ENCODE measurements at regions not wholly inside any gene's neighbourhood (a gene's known extent, or its start where the extent isn't known, plus 50 kb on each side); places are given as distances from the start of the nearest gene placed in this dataset.

DNA sequence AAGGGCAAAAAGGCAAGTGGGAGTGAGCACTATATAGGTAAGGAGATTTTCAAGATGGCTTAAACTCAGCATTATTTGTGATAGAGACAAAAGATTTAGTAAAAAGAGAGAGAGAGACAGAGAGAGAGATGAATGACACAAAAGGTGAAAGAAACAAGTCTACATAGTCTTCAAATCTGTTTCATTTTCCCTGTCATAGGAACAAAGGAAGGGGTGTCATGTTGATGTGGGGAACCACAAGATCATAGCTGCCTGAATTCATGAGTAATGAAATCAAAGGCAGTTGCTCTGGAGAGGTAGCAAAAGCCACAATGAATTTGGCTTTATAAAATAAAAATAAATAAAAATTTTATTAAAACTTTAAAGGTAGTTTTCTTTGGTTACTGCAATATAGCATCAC lies 67.2 kb upstream of the PHIP start:
- H2AFZ ChIP-seq (ENCODE audit: low read length) = no peak overlapping the region
- no peak overlapping the region for H3K4me3 ChIP-seq (ENCODE audit: low read depth, low read length, poor library complexity, severe bottlenecking)
- no peaks in the 10 kb centered on the region for H3K9me2 ChIP-seq (ENCODE audit: insufficient read depth, low read length)
- no peaks in the 10 kb centered on the region for H4K20me1 ChIP-seq (ENCODE audit: insufficient read depth, low read length)
- BruUV-seq (replicated peaks) = no TSS peak
- ChIA-PET POLR2A (interaction anchor here (0.9 kb wide), 1 partner anchor 19 kb away, joined by 4 read pairs; no protein-coding TSS in a partner anchor), CTCF (ENCODE audit: unreplicated experiment) (no interaction called here)
- no peak for DNase-seq (ENCODE audit: low spot score)
- no peaks in the 10 kb centered on the region for H3K9me3 ChIP-seq (ENCODE audit: low read length)
- no peaks in the 10 kb centered on the region for H3K4me1 ChIP-seq (ENCODE audit: insufficient read depth, low read length, poor library complexity, severe bottlenecking)
- no peaks in the 10 kb centered on the region for H3K36me3 ChIP-seq (ENCODE audit: insufficient read depth, low read length)
- no peaks in the 10 kb centered on the region for H3K79me2 ChIP-seq (ENCODE audit: insufficient read depth, low read depth, low read length)
- H3K4me2 ChIP-seq (ENCODE audit: low read length) = no peak overlapping the region
- intact Hi-C loops (cut with micrococcal nuclease; ENCODE audit: unreplicated experiment) = no loop called here
- TF ChIP-seq, protein P1, sequence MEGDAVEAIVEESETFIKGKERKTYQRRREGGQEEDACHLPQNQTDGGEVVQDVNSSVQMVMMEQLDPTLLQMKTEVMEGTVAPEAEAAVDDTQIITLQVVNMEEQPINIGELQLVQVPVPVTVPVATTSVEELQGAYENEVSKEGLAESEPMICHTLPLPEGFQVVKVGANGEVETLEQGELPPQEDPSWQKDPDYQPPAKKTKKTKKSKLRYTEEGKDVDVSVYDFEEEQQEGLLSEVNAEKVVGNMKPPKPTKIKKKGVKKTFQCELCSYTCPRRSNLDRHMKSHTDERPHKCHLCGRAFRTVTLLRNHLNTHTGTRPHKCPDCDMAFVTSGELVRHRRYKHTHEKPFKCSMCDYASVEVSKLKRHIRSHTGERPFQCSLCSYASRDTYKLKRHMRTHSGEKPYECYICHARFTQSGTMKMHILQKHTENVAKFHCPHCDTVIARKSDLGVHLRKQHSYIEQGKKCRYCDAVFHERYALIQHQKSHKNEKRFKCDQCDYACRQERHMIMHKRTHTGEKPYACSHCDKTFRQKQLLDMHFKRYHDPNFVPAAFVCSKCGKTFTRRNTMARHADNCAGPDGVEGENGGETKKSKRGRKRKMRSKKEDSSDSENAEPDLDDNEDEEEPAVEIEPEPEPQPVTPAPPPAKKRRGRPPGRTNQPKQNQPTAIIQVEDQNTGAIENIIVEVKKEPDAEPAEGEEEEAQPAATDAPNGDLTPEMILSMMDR (conservative IDR thresholded peaks at IDR 0.05; ENCODE audit: low read length) = no peak
- no peak for TF ChIP-seq EZH2phosphoT487 (IDR thresholded peaks at IDR 0.05; ENCODE audit: borderline replicate concordance, low read depth, low read length)
- no peak overlapping the region for H3K27ac ChIP-seq (ENCODE audit: low read depth, low read length, poor library complexity, severe bottlenecking)

DNA sequence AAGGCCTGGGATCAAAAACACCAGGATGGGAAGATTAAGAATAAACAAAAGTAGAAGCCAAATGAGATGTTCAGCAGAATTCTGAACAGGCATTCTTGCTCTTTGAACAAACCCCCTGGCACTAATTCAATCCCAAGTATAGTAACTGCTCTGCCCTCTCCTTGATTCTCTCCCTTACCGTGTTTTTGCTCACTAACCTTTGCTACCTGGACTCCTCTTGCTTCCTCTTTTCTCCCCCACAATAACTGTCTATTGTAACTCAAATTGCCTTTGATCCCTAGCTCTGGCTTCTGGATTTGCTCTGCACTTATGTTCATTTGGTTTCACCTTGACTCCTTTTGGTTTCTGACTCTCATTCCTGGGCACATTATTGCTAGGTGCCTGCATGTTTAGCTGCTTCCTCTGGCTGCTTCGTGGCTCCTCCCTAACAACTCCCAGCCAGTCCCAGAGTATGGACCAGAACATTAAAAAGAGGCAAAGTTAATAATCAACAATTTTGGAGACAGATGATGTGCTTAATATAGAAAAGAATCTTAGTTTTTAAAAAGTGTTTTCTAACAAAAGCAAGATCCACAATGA lies 65.4 kb upstream of the PHIP start:
- DNase-seq (ENCODE audit: low spot score) = no peak
- no peak overlapping the region for H3K4me3 ChIP-seq (ENCODE audit: low read depth, low read length, poor library complexity, severe bottlenecking)
- no peak overlapping the region for H3K4me2 ChIP-seq (ENCODE audit: low read length)
- TF ChIP-seq EZH2phosphoT487 (IDR thresholded peaks at IDR 0.05; ENCODE audit: borderline replicate concordance, low read depth, low read length) = no peak
- TF ChIP-seq, protein P1 (conservative IDR thresholded peaks at IDR 0.05; ENCODE audit: low read length) = no peak
- ChIA-PET CTCF (ENCODE audit: unreplicated experiment) (no interaction called here), POLR2A (interaction anchor here (1.0 to 1.4 kb wide), 2 partner anchors 14 to 40 kb away, joined by 3 read pairs; no protein-coding TSS in a partner anchor)
- H3K4me1 ChIP-seq (ENCODE audit: insufficient read depth, low read length, poor library complexity, severe bottlenecking) = no peaks in the 10 kb centered on the region
- no peak overlapping the region for H3K27ac ChIP-seq (ENCODE audit: low read depth, low read length, poor library complexity, severe bottlenecking)
- H4K20me1 ChIP-seq (ENCODE audit: insufficient read depth, low read length) = no peaks in the 10 kb centered on the region
- intact Hi-C loops (cut with micrococcal nuclease; ENCODE audit: unreplicated experiment) = no loop called here
- H3K36me3 ChIP-seq (ENCODE audit: insufficient read depth, low read length) = no peaks in the 10 kb centered on the region
- H2AFZ ChIP-seq (ENCODE audit: low read length) = no peak overlapping the region
- no peaks in the 10 kb centered on the region for H3K9me3 ChIP-seq (ENCODE audit: low read length)
- BruUV-seq (replicated peaks) = no TSS peak
- H3K79me2 ChIP-seq (ENCODE audit: insufficient read depth, low read depth, low read length) = no peaks in the 10 kb centered on the region
- no peaks in the 10 kb centered on the region for H3K9me2 ChIP-seq (ENCODE audit: insufficient read depth, low read length)

DNA sequence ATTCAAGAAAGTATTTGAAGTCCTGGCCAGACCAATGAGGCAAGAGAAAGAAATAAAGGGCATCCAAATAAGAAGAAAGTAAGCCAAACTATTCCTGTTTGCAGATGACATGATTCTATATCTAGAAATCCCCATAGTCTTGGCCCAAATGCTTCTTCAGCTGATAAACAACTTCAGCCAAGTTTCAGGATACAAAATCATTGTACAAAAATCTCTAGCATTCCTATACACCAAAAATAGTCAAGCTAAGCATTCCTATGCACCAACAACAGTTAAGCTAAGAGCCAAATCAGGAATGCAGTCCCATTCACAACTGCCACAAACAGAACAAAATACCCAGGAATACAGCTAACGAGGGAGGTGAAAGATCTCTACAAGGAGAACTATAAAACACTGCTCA lies 60.1 kb upstream of the PHIP start:
- DNase-seq (ENCODE audit: low spot score) = no peak
- no peak for TF ChIP-seq EZH2phosphoT487 (IDR thresholded peaks at IDR 0.05; ENCODE audit: borderline replicate concordance, low read depth, low read length)
- TF ChIP-seq, protein P1 (conservative IDR thresholded peaks at IDR 0.05; ENCODE audit: low read length) = no peak
- ChIA-PET CTCF (ENCODE audit: unreplicated experiment) (interaction anchor here (1.0 kb wide), 1 partner anchor 139 kb away, joined by 3 read pairs; no protein-coding TSS in a partner anchor), POLR2A (no interaction called here)
- Histone ChIP-seq H3K36me3 (ENCODE audit: insufficient read depth, low read length) (no peaks in the 10 kb centered on the region), H3K27ac (ENCODE audit: low read depth, low read length, poor library complexity, severe bottlenecking) (no peak overlapping the region), H3K79me2 (ENCODE audit: insufficient read depth, low read depth, low read length) (no peaks in the 10 kb centered on the region), H3K9me3 (ENCODE audit: low read length) (no peaks in the 10 kb centered on the region), H2AFZ (ENCODE audit: low read length) (no peak overlapping the region), H3K9me2 (ENCODE audit: insufficient read depth, low read length) (no peaks in the 10 kb centered on the region), H3K4me2 (ENCODE audit: low read length) (no peak overlapping the region), H4K20me1 (ENCODE audit: insufficient read depth, low read length) (no peaks in the 10 kb centered on the region), H3K4me3 (ENCODE audit: low read depth, low read length, poor library complexity, severe bottlenecking) (no peak overlapping the region), H3K4me1 (ENCODE audit: insufficient read depth, low read length, poor library complexity, severe bottlenecking) (no peaks in the 10 kb centered on the region)
- no TSS peak for BruUV-seq (replicated peaks)
- intact Hi-C loops (cut with micrococcal nuclease; ENCODE audit: unreplicated experiment) = no loop called here

Data from OCI-LY7 (cell line).